ENCODE measurements at regions not wholly inside any gene's neighbourhood (a gene's known extent, or its start where the extent isn't known, plus 50 kb on each side); places are given as distances from the start of the nearest gene placed in this dataset.
A peak's percentile ranks its signal among the peaks of the same experiment; 100 is the strongest.

DNA sequence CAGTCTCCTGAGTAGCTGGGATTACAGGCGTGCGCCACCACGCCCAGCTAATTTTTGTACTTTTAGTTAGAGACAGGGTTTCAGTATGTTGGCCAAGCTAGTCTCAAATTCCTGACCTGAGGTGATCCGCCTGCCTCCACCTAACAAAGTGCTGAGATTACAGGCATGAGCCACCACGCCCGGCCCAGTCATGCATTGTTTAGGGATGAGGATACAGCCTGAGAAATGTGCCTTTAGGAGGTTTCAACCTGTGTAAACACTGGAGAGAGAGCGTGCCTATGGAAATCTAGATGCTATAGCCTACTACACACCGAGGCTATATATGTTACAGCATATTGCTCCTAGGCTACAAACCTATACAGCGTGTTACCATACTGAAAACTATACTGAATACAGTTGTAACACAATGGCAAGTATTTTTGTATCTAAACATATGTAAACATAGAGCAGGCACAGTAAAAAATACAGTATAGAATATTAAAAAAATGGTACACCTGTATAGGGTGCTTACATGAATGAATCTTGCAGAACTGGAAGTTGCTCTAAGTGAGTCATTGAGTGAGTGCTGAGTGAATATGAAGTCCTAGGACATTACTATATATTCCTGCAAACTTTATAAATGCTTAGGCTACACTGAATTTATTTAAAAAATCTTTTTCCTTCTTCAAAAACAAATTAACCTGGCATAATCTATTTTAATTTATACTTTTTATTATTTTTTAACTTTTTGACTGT lies 588.2 kb upstream of the ADGRL3 start:
- H3K27me3 Mint-ChIP-seq (ENCODE audit: unreplicated experiment), result no peaks in the 10 kb centered on the region
- no peak overlapping the region for H3K27ac Mint-ChIP-seq (ENCODE audit: unreplicated experiment)
- peaks cover 7% of the 10 kb centered on the region for H3K9me3 Mint-ChIP-seq (ENCODE audit: unreplicated experiment)
- H3K36me3 Mint-ChIP-seq (ENCODE audit: unreplicated experiment), result no peaks in the 10 kb centered on the region
- no peak overlapping the region for H3K4me3 Mint-ChIP-seq (ENCODE audit: unreplicated experiment)
- H3K4me1 Mint-ChIP-seq (ENCODE audit: low read depth, unreplicated experiment), result no peaks in the 10 kb centered on the region
- TF ChIP-seq, protein P1, sequence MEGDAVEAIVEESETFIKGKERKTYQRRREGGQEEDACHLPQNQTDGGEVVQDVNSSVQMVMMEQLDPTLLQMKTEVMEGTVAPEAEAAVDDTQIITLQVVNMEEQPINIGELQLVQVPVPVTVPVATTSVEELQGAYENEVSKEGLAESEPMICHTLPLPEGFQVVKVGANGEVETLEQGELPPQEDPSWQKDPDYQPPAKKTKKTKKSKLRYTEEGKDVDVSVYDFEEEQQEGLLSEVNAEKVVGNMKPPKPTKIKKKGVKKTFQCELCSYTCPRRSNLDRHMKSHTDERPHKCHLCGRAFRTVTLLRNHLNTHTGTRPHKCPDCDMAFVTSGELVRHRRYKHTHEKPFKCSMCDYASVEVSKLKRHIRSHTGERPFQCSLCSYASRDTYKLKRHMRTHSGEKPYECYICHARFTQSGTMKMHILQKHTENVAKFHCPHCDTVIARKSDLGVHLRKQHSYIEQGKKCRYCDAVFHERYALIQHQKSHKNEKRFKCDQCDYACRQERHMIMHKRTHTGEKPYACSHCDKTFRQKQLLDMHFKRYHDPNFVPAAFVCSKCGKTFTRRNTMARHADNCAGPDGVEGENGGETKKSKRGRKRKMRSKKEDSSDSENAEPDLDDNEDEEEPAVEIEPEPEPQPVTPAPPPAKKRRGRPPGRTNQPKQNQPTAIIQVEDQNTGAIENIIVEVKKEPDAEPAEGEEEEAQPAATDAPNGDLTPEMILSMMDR (IDR thresholded peaks at IDR 0.05; ENCODE audit: partially characterized antibody, unreplicated experiment), result no peak
- DNase-seq, result no peak

DNA sequence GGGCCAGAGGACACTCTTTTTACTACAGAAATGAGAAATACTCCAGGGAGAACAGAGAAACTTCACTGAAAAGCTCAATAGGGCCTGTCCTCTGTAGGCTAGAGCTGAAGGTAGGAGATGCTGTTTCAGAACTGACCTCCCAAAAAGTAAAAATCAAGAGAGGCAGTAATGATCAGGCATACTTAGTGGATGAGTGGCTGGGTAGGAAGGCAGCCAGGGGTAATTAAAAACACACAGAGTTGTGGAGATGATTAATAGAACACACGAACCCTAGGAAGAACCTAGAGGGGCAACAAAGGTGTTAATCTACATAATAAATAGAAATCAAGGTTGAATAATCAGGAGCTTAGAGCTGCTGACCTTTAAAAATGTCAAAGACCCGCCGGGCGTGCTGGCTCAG lies 582.4 kb upstream of the ADGRL3 start:
- no peak overlapping the region for H3K4me3 Mint-ChIP-seq (ENCODE audit: unreplicated experiment)
- H3K36me3 Mint-ChIP-seq (ENCODE audit: unreplicated experiment), result no peaks in the 10 kb centered on the region
- no peak overlapping the region for H3K27ac Mint-ChIP-seq (ENCODE audit: unreplicated experiment)

DNA sequence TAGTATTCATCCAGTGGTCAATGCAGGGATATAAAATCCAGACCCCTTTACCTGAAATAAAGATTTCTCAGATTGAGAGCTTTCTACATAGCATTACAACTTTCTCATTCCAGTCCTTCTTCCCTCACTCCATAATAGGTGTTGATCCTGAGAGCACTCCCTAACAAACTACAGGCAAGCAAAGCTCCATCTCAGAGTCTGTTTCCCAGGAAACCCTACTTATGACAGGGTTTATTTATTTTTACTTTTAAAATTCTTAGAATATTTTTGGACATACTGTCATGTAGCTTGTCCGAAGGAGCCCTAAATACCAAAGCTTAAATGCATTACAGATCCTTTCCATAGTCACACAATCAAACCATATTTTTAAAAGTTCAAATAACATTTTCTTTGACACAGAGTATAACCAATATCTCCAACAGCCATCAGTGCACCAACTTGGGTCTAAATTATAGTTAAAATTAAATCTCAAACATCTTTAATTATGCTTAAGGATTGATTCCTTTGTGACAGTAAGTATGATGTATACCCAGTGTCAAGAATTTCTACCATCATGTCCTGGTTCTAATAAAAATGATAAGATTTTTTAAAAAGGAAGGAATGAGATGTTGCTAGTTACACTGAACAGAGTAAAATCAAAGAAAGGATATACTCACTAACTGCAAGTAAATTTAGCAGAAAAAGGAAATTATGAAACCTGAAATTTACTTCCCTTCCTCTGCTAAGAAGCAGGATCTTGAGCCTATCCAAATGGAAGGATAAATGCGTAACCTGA lies 580.4 kb upstream of the ADGRL3 start:
- Mint-ChIP-seq H3K27me3 (ENCODE audit: unreplicated experiment) (no peaks in the 10 kb centered on the region), H3K27ac (ENCODE audit: unreplicated experiment) (no peak overlapping the region), H3K4me1 (ENCODE audit: low read depth, unreplicated experiment) (no peaks in the 10 kb centered on the region), H3K9me3 (ENCODE audit: unreplicated experiment) (peaks cover 7% of the 10 kb centered on the region), H3K4me3 (ENCODE audit: unreplicated experiment) (no peak overlapping the region), H3K36me3 (ENCODE audit: unreplicated experiment) (no peaks in the 10 kb centered on the region)
- TF ChIP-seq, protein P1 (IDR thresholded peaks at IDR 0.05; ENCODE audit: partially characterized antibody, unreplicated experiment), result no peak
- DNase-seq, result no peak

More for the DNA sequence above, 582.4 kb upstream of the ADGRL3 start:
- TF ChIP-seq, protein P1 (IDR thresholded peaks at IDR 0.05; ENCODE audit: partially characterized antibody, unreplicated experiment), result no peak
- no peak for DNase-seq
- Mint-ChIP-seq H3K9me3 (ENCODE audit: unreplicated experiment) (peaks cover 7% of the 10 kb centered on the region), H3K27me3 (ENCODE audit: unreplicated experiment) (no peaks in the 10 kb centered on the region), H3K4me1 (ENCODE audit: low read depth, unreplicated experiment) (no peaks in the 10 kb centered on the region)

DNA sequence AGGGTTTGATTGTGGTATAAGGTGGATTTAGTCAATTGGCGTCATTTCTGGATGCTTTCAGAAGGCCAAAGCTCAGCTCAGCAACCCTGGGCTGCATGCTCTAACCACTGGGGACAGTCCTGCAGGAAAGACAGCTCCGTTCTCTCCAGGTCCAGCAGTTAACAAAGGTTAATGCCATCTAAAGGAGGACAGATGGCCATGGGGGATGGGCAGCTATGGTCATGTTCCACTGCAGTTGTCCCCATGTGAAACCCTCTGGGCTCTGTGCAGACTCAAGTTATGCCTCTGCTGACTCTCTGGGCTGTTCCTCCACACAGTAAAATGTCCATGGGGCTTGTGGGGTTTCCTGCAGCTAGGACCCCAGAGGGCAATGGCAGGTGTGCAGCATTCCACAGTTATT lies 562.1 kb upstream of the ADGRL3 start:
- peaks cover 7% of the 10 kb centered on the region for H3K4me1 Mint-ChIP-seq (ENCODE audit: low read depth, unreplicated experiment)
- DNase-seq, result peak; percentile 51
- H3K27ac Mint-ChIP-seq (ENCODE audit: unreplicated experiment), result peak overlapping the region; percentile 67
- peaks cover 12% of the 10 kb centered on the region for H3K36me3 Mint-ChIP-seq (ENCODE audit: unreplicated experiment)
- no peaks in the 10 kb centered on the region for H3K27me3 Mint-ChIP-seq (ENCODE audit: unreplicated experiment)
- H3K9me3 Mint-ChIP-seq (ENCODE audit: unreplicated experiment), result no peaks in the 10 kb centered on the region
- TF ChIP-seq, protein P1 (IDR thresholded peaks at IDR 0.05; ENCODE audit: partially characterized antibody, unreplicated experiment), result no peak
- H3K4me3 Mint-ChIP-seq (ENCODE audit: unreplicated experiment), result no peak overlapping the region

DNA sequence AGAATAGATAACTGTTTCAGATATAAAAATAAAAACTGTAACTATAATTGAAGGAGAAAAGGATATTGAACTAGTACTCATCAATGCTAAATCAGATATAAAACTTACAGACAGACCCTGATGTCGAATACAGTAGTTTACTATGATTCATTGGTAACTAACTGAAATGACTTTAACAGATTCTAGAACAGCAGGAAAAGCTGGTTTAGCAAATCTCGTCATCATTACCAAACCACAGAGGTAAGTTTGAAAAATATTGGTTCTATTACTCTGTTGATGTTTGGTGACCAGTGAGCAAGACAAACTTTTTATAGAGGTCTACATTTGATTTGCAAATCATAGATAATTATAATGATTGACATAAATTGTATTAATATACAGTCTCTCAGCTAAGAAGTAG lies 551.4 kb upstream of the ADGRL3 start:
- Mint-ChIP-seq H3K4me1 (ENCODE audit: low read depth, unreplicated experiment) (no peaks in the 10 kb centered on the region), H3K27ac (ENCODE audit: unreplicated experiment) (no peak overlapping the region), H3K36me3 (ENCODE audit: unreplicated experiment) (no peaks in the 10 kb centered on the region), H3K27me3 (ENCODE audit: unreplicated experiment) (no peaks in the 10 kb centered on the region), H3K4me3 (ENCODE audit: unreplicated experiment) (no peak overlapping the region), H3K9me3 (ENCODE audit: unreplicated experiment) (peaks cover 1% of the 10 kb centered on the region)
- no peak for DNase-seq
- TF ChIP-seq, protein P1 (IDR thresholded peaks at IDR 0.05; ENCODE audit: partially characterized antibody, unreplicated experiment), result no peak
